H7 (cell line): ENCODE measurements at regions not wholly inside any gene's neighbourhood (a gene's known extent, or its start where the extent isn't known, plus 50 kb on each side); places are given as distances from the start of the nearest gene placed in this dataset.
"Not testable (repeated sequence)": the region's sequence is repeated elsewhere in the genome, so short reads cannot be mapped to it uniquely, and the experiment has no call there.

Source experiments
- DNase-seq: peaks from one replicate; pipeline ENCODE4 v3.0.0; 2012
- H3K27me3 ChIP-seq: 2 replicates; pipeline ENCODE4 v1.6.0; 2011; ENCODE audit warnings: mild to moderate bottlenecking, low read length; ENCODE audit not compliant: control insufficient read depth, insufficient read depth
- H3K36me3 ChIP-seq: replicated peaks from 2 replicates; pipeline ENCODE4 v1.5.1; 2011; ENCODE audit warnings: low read length; ENCODE audit not compliant: control insufficient read depth, insufficient read depth
- H3K4me3 ChIP-seq: 2 replicates; pipeline ENCODE4 v1.5.1; 2011; ENCODE audit warnings: low read depth, mild to moderate bottlenecking, control low read depth, low read length, moderate library complexity; ENCODE audit not compliant: insufficient read depth

GRCh38 chr10:59454171-59454919 lies 92.0 kb upstream of the FAM13C start:
- no peaks in the 10 kb centered on the region for H3K36me3 ChIP-seq
- H3K4me3 ChIP-seq, result no peak overlapping the region
- no peaks in the 10 kb centered on the region for H3K27me3 ChIP-seq
- DNase-seq, result no peak

- H3K27me3 ChIP-seq, result no peaks in the 10 kb centered on the region
- no peaks in the 10 kb centered on the region for H3K36me3 ChIP-seq
- DNase-seq, result no peak
- no peak overlapping the region for H3K4me3 ChIP-seq
These were observed 86.3 kb upstream of the FAM13C start for GRCh38 chr10:59448616-59449015.

- no peaks in the 10 kb centered on the region for H3K27me3 ChIP-seq
- DNase-seq, result no peak
- H3K36me3 ChIP-seq, result no peaks in the 10 kb centered on the region
- no peak overlapping the region for H3K4me3 ChIP-seq
These were observed 73.4 kb upstream of the FAM13C start for GRCh38 chr10:59435707-59436106.

GRCh38 chr10:59434463-59435321 lies 72.3 kb upstream of the FAM13C start:
- Histone ChIP-seq H3K36me3 (no peaks in the 10 kb centered on the region), H3K27me3 (no peaks in the 10 kb centered on the region)
- DNase-seq, result no peak

GRCh38 chr10:59433720-59434428 lies 71.5 kb upstream of the FAM13C start:
- H3K4me3 ChIP-seq, result no peak overlapping the region
- no peak for DNase-seq
- H3K36me3 ChIP-seq, result no peaks in the 10 kb centered on the region
- H3K27me3 ChIP-seq, result no peaks in the 10 kb centered on the region

More at GRCh38 chr10:59434463-59435321, 72.3 kb upstream of the FAM13C start:
- no peak overlapping the region for H3K4me3 ChIP-seq

GRCh38 chr10:59432207-59432900 lies 70.0 kb upstream of the FAM13C start:
- no peak for DNase-seq
- Histone ChIP-seq H3K4me3 (no peak overlapping the region), H3K36me3 (no peaks in the 10 kb centered on the region), H3K27me3 (no peaks in the 10 kb centered on the region)

- not testable (repeated sequence) for H3K27me3 ChIP-seq, H3K36me3 ChIP-seq, H3K4me3 ChIP-seq, DNase-seq
These were observed 51.4 kb upstream of the FAM13C start for GRCh38 chr10:59413795-59414194.
